ENCODE measurements at regions not wholly inside any gene's neighbourhood (a gene's known extent, or its start where the extent isn't known, plus 50 kb on each side); places are given as distances from the start of the nearest gene placed in this dataset.

DNA sequence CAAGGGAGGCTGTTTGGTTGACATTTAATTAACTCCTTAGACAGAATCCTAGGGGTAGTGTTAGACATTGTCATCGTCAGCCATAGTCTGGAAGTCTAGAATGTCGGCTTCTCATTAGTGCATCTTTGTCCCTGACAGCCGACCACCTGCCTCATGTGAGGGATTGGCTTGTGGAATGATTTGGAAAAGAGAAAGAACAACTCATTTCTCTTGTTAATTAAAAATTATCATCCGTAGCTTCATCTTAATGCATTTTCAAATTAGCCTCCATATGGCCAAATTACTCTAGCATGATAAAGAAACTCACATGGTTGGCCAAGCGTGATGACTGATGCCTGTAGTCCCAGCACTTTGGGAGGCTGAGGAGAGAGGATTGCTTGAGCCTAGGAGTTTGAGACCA is 97.7 kb upstream of the PARD3 start:
- in situ Hi-C loops (cut with HindIII; ENCODE audit: low sequenced_read_pairs) = no loop called here
- DNase-seq (ENCODE audit: low read depth, low spot score) = no peak
- TF ChIP-seq, protein P1, sequence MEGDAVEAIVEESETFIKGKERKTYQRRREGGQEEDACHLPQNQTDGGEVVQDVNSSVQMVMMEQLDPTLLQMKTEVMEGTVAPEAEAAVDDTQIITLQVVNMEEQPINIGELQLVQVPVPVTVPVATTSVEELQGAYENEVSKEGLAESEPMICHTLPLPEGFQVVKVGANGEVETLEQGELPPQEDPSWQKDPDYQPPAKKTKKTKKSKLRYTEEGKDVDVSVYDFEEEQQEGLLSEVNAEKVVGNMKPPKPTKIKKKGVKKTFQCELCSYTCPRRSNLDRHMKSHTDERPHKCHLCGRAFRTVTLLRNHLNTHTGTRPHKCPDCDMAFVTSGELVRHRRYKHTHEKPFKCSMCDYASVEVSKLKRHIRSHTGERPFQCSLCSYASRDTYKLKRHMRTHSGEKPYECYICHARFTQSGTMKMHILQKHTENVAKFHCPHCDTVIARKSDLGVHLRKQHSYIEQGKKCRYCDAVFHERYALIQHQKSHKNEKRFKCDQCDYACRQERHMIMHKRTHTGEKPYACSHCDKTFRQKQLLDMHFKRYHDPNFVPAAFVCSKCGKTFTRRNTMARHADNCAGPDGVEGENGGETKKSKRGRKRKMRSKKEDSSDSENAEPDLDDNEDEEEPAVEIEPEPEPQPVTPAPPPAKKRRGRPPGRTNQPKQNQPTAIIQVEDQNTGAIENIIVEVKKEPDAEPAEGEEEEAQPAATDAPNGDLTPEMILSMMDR (IDR thresholded peaks at IDR 0.05; ENCODE audit: low read depth, low read length) = no peak
- H3K4me3 ChIP-seq (ENCODE audit: low read depth, low read length) = no peak overlapping the region

DNA sequence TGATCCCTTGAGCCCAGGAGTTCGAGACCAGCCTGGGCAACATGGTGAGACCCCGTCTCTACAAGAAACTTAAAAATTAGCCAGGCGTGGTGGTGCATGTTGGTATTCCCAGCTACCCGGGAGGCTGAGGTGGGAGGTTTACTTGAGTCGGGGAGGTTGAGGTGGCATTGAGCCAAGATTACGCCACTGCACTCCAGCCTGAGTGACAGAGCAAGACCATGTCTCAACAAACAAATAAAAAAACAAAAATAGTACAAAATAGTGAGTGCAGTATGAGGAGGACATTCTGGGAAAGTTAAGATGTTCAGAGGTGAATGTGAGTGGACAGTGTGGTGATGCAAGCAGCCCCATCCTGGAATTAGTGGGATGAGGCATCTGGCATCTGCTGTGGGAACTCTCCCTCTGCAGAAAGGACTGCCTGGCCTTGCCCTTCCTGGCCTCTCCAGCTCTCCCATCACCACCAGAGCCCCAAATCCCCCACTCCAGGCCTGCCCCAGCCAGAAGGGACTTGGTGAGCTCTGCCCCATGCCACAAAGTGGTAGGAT is 96.6 kb upstream of the PARD3 start:
- TF ChIP-seq, protein P1 (IDR thresholded peaks at IDR 0.05; ENCODE audit: low read depth, low read length) = no peak
- in situ Hi-C loops (cut with HindIII; ENCODE audit: low sequenced_read_pairs) = no loop called here
- no peak overlapping the region for H3K4me3 ChIP-seq (ENCODE audit: low read depth, low read length)
- no peak for DNase-seq (ENCODE audit: low read depth, low spot score)

DNA sequence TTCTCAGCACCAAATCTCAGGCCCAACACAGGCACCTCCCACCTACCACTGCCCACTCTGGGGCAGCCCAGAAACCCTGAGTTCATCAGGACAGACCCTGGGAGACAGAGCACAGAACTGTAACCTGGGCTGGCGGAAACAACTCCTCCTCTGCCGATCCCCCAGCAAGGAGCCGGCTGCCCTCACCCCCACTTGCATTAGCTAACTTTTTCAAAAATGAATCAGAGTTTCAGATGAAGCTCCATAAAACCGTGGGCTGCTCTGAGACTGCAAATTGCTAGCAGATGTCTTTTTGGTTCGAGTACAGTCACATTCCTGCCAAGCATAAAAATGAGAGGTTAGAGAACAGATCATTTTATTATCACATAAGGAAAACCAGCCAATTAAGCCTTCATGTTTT is 93.4 kb upstream of the PARD3 start:
- peak; percentile 68 for DNase-seq (ENCODE audit: low read depth, low spot score)
- no peak overlapping the region for H3K4me3 ChIP-seq (ENCODE audit: low read depth, low read length)
- TF ChIP-seq, protein P1 (IDR thresholded peaks at IDR 0.05; ENCODE audit: low read depth, low read length) = no peak
- in situ Hi-C loops (cut with HindIII; ENCODE audit: low sequenced_read_pairs) = no loop called here

DNA sequence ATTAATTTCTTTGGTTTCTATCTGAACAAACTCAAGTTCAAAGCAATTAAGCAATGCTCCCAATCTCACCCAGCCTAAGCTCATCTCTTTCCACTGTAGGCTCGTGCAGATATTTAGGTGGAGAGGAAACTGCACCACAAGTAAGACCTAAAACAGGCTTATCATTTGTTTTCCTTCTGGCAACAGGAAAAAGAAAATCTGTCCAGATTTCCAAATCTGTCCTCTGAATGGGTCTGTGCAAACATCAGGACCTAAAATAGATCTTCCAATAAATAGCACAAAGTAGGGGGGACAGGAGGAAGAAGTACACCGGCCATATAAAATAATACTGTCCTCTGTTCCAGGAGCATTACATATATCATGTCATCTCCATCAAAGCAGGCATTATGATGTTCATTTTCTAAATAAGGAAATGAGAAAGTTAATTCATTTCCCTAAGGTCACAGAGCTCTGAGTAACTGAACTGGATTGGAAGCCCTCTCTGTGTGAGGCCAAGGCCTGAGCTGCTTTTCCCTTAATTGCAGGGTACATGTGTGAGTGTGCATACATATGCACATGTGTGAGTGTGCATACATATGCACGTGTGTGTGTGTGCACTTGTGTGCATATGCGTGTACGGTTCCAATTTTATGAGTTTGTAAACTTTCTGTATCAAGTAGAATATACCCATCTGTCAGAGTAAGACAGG is 92.8 kb upstream of the PARD3 start:
- no peak for DNase-seq (ENCODE audit: low read depth, low spot score)
- TF ChIP-seq, protein P1 (IDR thresholded peaks at IDR 0.05; ENCODE audit: low read depth, low read length) = no peak
- in situ Hi-C loops (cut with HindIII; ENCODE audit: low sequenced_read_pairs) = no loop called here
- no peak overlapping the region for H3K4me3 ChIP-seq (ENCODE audit: low read depth, low read length)

DNA sequence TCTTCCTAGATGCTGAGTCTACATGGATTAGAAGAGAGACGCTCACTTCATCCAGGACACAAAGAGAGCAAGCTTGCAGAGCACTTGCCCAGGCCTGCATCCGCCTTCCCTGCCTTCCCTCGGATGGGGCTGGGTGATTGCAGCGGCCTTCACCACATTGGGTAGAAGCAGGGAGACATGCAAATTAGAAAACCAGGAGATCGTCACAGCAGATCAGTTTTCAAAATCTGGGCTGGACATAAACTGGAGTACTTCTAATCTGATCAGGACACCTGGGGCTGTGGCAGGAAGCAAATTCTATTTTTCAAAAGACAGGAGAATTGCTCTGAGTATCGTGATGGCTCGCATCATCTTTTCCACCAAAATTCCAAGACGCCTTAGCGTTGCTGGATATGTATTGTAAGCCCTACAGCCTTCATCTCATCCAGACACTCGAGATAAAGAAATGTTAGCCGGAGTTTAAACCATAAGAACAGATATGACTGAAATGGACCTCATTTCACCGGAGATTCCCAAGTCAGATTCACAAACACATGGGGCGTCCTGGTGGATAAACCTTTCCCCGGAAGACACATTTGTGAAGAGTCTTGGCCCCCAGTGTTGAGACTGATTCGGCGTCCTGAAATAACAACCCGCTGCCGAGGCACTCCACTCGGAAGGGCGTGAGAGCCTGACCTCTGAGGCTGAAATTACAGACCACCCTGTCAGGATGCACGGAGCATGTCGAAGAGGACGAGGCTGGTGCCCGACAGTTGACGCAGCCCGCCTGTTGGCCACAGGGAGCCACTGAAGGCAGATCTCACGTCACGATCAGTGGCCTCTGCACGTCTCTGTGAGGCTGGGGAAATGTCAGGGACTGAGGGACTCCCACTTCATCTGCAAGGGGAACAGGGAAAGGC is 91.2 kb upstream of the PARD3 start:
- in situ Hi-C loops (cut with HindIII; ENCODE audit: low sequenced_read_pairs) = no loop called here
- DNase-seq (ENCODE audit: low read depth, low spot score) = peak; percentile 75
- no peak overlapping the region for H3K4me3 ChIP-seq (ENCODE audit: low read depth, low read length)
- TF ChIP-seq, protein P1 (IDR thresholded peaks at IDR 0.05; ENCODE audit: low read depth, low read length) = no peak

DNA sequence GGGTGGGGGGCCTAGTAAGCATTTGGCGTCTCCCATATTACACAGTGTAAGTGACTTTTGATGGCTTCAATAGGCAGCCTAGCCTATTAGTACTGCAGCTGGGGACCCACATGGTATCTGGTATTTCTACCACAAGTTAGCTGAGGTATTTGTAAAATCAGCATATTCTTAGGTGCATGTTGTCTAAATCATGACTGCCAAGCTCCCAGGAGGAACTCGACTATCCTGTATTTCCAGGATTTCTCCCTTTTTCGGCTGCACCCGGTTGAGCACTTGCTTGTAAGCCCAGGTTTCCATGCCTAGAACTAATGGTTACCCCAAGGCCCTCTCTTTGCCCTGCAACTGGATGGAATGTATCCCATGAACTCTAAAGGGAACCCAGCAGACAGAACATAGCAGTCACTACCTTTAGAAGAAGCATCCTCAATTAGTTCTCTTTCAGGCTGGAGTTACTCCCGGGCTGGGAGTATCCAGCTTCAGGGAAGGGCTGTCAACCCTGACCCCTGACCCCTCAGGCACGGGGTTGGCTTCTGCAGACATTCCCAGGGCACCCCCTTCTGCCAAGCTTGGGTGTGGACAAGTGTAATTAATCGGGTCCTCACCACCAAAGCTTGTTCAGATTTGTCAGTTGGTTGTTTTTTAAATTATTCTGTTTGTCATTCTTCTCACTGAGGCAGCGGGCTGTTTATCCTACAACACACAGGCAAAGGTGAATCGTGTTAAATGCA is 90.3 kb upstream of the PARD3 start:
- DNase-seq (ENCODE audit: low read depth, low spot score) = no peak
- H3K4me3 ChIP-seq (ENCODE audit: low read depth, low read length) = no peak overlapping the region
- in situ Hi-C loops (cut with HindIII; ENCODE audit: low sequenced_read_pairs) = no loop called here
- TF ChIP-seq, protein P1 (IDR thresholded peaks at IDR 0.05; ENCODE audit: low read depth, low read length) = no peak

Measured in astrocyte of the spinal cord (primary cell).